Osteocyte (in vitro differentiated cells): ENCODE measurements at regions not wholly inside any gene's neighbourhood (a gene's known extent, or its start where the extent isn't known, plus 50 kb on each side); places are given as distances from the start of the nearest gene placed in this dataset.

Experiments
- DNase-seq: peaks from one replicate; pipeline ENCODE4 v3.0.0; 2021; ENCODE audit warnings: mixed read lengths; ENCODE audit not compliant: unreplicated experiment; ENCODE audit errors: extremely low spot score
- H3K27ac Mint-ChIP-seq: one replicate; pipeline ENCODE4 v1.8.0; 2021; ENCODE audit warnings: mild to moderate bottlenecking, mixed read lengths; ENCODE audit not compliant: unreplicated experiment
- H3K27me3 Mint-ChIP-seq: one replicate; pipeline ENCODE4 v1.8.0; 2021; ENCODE audit warnings: mixed read lengths; ENCODE audit not compliant: unreplicated experiment
- H3K36me3 Mint-ChIP-seq: one replicate; pipeline ENCODE4 v1.8.0; 2021; ENCODE audit warnings: mixed read lengths; ENCODE audit not compliant: unreplicated experiment
- H3K4me1 Mint-ChIP-seq: one replicate; pipeline ENCODE4 v1.8.0; 2021; ENCODE audit warnings: mixed read lengths; ENCODE audit not compliant: unreplicated experiment
- H3K4me3 Mint-ChIP-seq: one replicate; pipeline ENCODE4 v1.8.0; 2021; ENCODE audit warnings: mild to moderate bottlenecking, moderate library complexity, mixed read lengths; ENCODE audit not compliant: unreplicated experiment
- H3K9me3 Mint-ChIP-seq: one replicate; pipeline ENCODE4 v1.8.0; 2021; ENCODE audit warnings: mixed read lengths; ENCODE audit not compliant: unreplicated experiment
- TF ChIP-seq, protein P1 (sequence below): fragments of 200-600 bp; sonication (generic); IDR thresholded peaks from 2 replicates; pipeline ENCODE4 v1.5.0; 2021; ENCODE audit warnings: antibody characterized with exemption, mild to moderate bottlenecking, moderate library complexity

DNA sequence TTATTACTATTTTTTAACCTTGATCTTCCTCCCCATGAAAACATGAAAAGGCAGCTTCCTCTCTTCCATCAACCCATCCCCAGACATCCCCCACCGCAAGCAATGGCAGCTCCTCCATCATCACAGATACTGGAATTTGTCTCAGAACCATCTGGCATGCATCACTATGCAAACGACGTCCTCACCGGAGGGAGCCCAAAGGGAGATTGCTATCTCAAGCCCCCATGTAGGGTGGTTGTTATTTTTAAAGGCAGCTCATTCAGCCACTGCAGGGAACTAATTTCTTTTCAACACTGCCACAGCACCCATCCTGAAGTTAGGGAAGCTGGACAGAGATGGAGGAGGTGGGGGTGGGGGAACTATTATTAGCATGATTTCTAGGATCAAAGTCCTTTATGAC is 222.5 kb downstream of the FOXL1 start:
- Mint-ChIP-seq H3K9me3 (peaks cover 3% of the 10 kb centered on the region), H3K27ac (no peak overlapping the region), H3K27me3 (no peaks in the 10 kb centered on the region), H3K4me1 (peaks cover 5% of the 10 kb centered on the region), H3K36me3 (no peaks in the 10 kb centered on the region), H3K4me3 (no peak overlapping the region)
- TF ChIP-seq, protein P1, sequence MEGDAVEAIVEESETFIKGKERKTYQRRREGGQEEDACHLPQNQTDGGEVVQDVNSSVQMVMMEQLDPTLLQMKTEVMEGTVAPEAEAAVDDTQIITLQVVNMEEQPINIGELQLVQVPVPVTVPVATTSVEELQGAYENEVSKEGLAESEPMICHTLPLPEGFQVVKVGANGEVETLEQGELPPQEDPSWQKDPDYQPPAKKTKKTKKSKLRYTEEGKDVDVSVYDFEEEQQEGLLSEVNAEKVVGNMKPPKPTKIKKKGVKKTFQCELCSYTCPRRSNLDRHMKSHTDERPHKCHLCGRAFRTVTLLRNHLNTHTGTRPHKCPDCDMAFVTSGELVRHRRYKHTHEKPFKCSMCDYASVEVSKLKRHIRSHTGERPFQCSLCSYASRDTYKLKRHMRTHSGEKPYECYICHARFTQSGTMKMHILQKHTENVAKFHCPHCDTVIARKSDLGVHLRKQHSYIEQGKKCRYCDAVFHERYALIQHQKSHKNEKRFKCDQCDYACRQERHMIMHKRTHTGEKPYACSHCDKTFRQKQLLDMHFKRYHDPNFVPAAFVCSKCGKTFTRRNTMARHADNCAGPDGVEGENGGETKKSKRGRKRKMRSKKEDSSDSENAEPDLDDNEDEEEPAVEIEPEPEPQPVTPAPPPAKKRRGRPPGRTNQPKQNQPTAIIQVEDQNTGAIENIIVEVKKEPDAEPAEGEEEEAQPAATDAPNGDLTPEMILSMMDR = no peak
- DNase-seq = no peak

DNA sequence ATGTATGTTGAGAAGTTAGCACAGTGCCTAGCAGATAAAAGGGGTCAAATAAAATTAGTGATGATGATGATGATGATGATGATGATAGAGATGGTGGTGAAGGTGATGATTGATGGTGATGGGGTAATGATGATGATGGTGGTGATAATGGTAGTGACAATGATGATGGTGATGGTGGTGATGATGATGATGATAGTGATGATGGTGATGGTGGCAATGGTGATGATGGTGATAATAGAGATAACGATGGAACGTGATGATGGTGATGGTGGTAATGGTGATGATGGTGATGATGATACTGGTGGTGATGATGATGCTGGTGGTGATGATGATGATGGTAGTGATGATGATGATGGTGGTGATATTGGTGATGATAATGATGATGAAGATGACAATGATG is 223.7 kb downstream of the FOXL1 start:
- Mint-ChIP-seq H3K9me3 (peaks cover 3% of the 10 kb centered on the region), H3K4me1 (peaks cover 16% of the 10 kb centered on the region), H3K4me3 (no peak overlapping the region), H3K36me3 (no peaks in the 10 kb centered on the region), H3K27me3 (no peaks in the 10 kb centered on the region), H3K27ac (no peak overlapping the region)
- no peak for DNase-seq
- TF ChIP-seq, protein P1 = no peak

DNA sequence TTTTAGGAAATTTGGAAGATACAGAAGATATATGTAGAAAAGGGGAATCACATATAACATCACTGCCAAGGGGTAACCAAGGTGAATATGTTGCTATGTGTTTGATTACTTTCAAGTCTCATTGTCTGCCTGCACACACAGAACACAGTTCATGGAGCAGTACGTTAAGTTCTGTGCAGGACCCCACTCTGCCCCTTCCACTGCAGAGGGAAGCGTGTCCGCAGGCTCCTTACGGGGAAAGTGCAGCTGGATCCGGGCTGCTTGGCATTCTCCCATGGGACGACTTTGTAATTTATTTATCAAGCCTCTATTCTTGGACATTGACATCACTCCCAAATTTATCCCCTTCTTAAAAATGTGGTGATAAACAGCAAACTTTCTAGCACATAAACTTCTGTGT is 226.8 kb downstream of the FOXL1 start:
- Mint-ChIP-seq H3K36me3 (no peaks in the 10 kb centered on the region), H3K4me1 (peaks cover 35% of the 10 kb centered on the region), H3K4me3 (no peak overlapping the region), H3K27me3 (no peaks in the 10 kb centered on the region), H3K9me3 (no peaks in the 10 kb centered on the region), H3K27ac (no peak overlapping the region)
- DNase-seq = no peak
- TF ChIP-seq, protein P1 = no peak

DNA sequence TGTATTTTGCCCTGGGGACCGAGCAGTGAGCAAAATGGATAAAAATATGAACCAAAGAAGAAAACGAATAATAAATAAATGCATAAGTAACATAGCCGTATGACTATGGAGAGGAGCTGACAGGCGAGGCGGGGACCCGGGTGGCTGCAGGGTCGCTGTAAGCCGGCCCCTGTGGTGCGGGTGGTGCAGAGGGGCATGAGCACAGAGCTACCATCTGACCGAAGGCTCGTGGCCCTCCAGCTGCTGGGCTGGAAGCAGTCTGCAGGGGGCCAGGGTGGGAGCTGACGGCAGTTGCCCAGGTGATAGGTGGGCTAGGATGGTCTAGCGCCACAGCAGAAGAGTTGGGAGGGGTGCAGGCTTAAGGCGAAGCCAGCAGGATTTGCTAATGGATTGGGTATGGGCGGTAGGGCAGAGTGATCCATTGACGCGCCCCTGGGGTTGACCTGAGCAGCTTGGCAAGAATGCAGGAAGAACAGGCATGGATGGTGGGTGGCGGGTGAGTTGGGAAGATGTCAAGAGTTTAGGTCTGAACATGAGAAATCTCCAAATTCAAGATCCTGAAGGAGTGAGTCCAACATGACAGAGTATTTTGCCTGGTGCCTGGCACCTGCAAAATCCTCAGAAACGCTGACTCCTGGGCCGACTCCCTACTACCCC is 228.0 kb downstream of the FOXL1 start:
- no peaks in the 10 kb centered on the region for H3K36me3 Mint-ChIP-seq
- H3K4me3 Mint-ChIP-seq = no peak overlapping the region
- no peaks in the 10 kb centered on the region for H3K9me3 Mint-ChIP-seq
- no peaks in the 10 kb centered on the region for H3K27me3 Mint-ChIP-seq
- DNase-seq = no peak
- H3K4me1 Mint-ChIP-seq = peaks cover 30% of the 10 kb centered on the region
- H3K27ac Mint-ChIP-seq = no peak overlapping the region
- TF ChIP-seq, protein P1 = no peak

DNA sequence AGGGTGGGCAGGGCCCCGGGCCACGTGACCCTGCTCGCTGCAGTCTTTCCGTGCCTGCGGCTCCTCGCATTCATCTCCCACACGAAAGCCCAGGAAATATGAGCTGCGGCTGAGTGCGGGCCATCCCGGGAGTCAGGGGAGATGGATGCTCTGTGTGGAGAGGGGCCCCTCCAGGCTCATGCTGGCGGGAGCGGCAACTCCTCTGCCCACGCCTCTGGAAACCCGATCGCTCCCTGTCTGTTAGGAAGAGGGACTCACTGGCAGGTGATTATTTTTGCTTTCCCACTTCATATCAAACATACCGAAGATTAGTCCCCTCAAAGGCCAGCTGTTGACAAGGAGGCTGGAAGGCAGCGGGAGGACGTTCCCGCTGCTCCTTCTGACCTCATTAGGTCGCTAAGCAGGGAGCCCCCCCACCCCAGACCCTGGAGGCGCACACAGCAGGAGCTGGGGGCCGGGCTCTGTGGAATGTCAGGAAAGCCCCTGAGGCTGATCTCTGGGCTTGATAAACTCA is 228.5 kb downstream of the FOXL1 start:
- TF ChIP-seq, protein P1 = no peak
- Mint-ChIP-seq H3K4me3 (no peak overlapping the region), H3K27me3 (no peaks in the 10 kb centered on the region), H3K36me3 (no peaks in the 10 kb centered on the region), H3K4me1 (peaks cover 30% of the 10 kb centered on the region), H3K9me3 (no peaks in the 10 kb centered on the region), H3K27ac (no peak overlapping the region)
- no peak for DNase-seq
